ENCODE measurements at regions not wholly inside any gene's neighbourhood (a gene's known extent, or its start where the extent isn't known, plus 50 kb on each side); places are given as distances from the start of the nearest gene placed in this dataset.

GRCh38 chr3:177676148-177676547, 478.9 kb upstream of the TBL1XR1 start:
- Histone ChIP-seq H3K27me3 (ENCODE audit: insufficient read depth, low read depth, low read length) (no peaks in the 10 kb centered on the region), H3F3A (ENCODE audit: insufficient read depth, low read length, poor library complexity, severe bottlenecking) (peaks cover 6% of the 10 kb centered on the region), H3K9me2 (ENCODE audit: insufficient read depth, low read length) (no peaks in the 10 kb centered on the region), H4K20me1 (ENCODE audit: insufficient read depth) (no peaks in the 10 kb centered on the region), H3K36me3 (ENCODE audit: insufficient read depth, low read length) (no peaks in the 10 kb centered on the region), H3K4me3 (ENCODE audit: low read length) (peak overlapping the region; percentile 48), H3K9ac (ENCODE audit: low read length) (peak overlapping the region; percentile 62), H3K27ac (ENCODE audit: low read length) (peak overlapping the region; percentile 95), H3K9me3 (ENCODE audit: low read length) (no peaks in the 10 kb centered on the region), H2AFZ (ENCODE audit: low read depth, low read length) (peak overlapping the region; percentile 48), H3K4me2 (ENCODE audit: low read length) (peak overlapping the region; percentile 81), H3K79me2 (replicated peaks; ENCODE audit: insufficient read depth, low read length) (no peaks in the 10 kb centered on the region)
- TF ChIP-seq REST (IDR thresholded peaks at IDR 0.05; ENCODE audit: borderline replicate concordance), result no peak
- no peak for TF ChIP-seq SMC3 (conservative IDR thresholded peaks at IDR 0.05; ENCODE audit: poor library complexity)
- TF ChIP-seq EP300 (conservative IDR thresholded peaks at IDR 0.05; ENCODE audit: poor library complexity, severe bottlenecking), result no peak
- no peak for TF ChIP-seq POLR2AphosphoS5 (IDR thresholded peaks at IDR 0.05)
- no peak for TF ChIP-seq MXI1 (conservative IDR thresholded peaks at IDR 0.05; ENCODE audit: poor library complexity, severe bottlenecking)
- no peak for TF ChIP-seq TAF1 (IDR thresholded peaks at IDR 0.05; ENCODE audit: low read depth)
- TF ChIP-seq RAD21 (conservative IDR thresholded peaks at IDR 0.05), result no peak
- TF ChIP-seq EZH2 (IDR thresholded peaks at IDR 0.05; ENCODE audit: borderline replicate concordance, insufficient read depth, low read length, poor library complexity, severe bottlenecking), result no peak
- TF ChIP-seq CTCF (IDR thresholded peaks at IDR 0.05; ENCODE audit: poor library complexity, severe bottlenecking), result no peak

- Histone ChIP-seq H3K27me3 (ENCODE audit: insufficient read depth, low read depth, low read length) (no peaks in the 10 kb centered on the region), H2AFZ (ENCODE audit: low read depth, low read length) (peak overlapping the region; percentile 48), H3K4me3 (ENCODE audit: low read length) (peak overlapping the region; percentile 48), H3K4me2 (ENCODE audit: low read length) (peak overlapping the region; percentile 81), H4K20me1 (ENCODE audit: insufficient read depth) (no peaks in the 10 kb centered on the region), H3K79me2 (replicated peaks; ENCODE audit: insufficient read depth, low read length) (no peaks in the 10 kb centered on the region), H3K27ac (ENCODE audit: low read length) (peak overlapping the region; percentile 95), H3K9me2 (ENCODE audit: insufficient read depth, low read length) (no peaks in the 10 kb centered on the region), H3F3A (ENCODE audit: insufficient read depth, low read length, poor library complexity, severe bottlenecking) (peaks cover 6% of the 10 kb centered on the region), H3K36me3 (ENCODE audit: insufficient read depth, low read length) (no peaks in the 10 kb centered on the region), H3K9ac (ENCODE audit: low read length) (peak overlapping the region; percentile 62), H3K9me3 (ENCODE audit: low read length) (no peaks in the 10 kb centered on the region)
- TF ChIP-seq SMC3 (conservative IDR thresholded peaks at IDR 0.05; ENCODE audit: poor library complexity) (peak; percentile 43), REST (IDR thresholded peaks at IDR 0.05; ENCODE audit: borderline replicate concordance) (peak; percentile 38), EZH2 (IDR thresholded peaks at IDR 0.05; ENCODE audit: borderline replicate concordance, insufficient read depth, low read length, poor library complexity, severe bottlenecking) (no peak), EP300 (conservative IDR thresholded peaks at IDR 0.05; ENCODE audit: poor library complexity, severe bottlenecking) (peak; percentile 61)
Measured at GRCh38 chr3:177676947-177677587, 479.8 kb upstream of the TBL1XR1 start.

Data from neural cell (in vitro differentiated cells).